ENCODE measurements at regions not wholly inside any gene's neighbourhood (a gene's known extent, or its start where the extent isn't known, plus 50 kb on each side); places are given as distances from the start of the nearest gene placed in this dataset.

- no peak for TF ChIP-seq CTCF (IDR thresholded peaks at IDR 0.05; ENCODE audit: unreplicated experiment in 3 of 3)
- Mint-ChIP-seq H3K27me3 (ENCODE audit: low read depth) (no peaks in the 10 kb centered on the region), H3K4me1 (no peaks in the 10 kb centered on the region), H3K27ac (peak overlapping the region in 1 of 3 experiments; percentile 74), H3K9me3 (peaks cover 2% of the 10 kb centered on the region), H3K4me3 (no peak overlapping the region), H3K36me3 (ENCODE audit: low read depth) (no peaks in the 10 kb centered on the region)
These were observed 469.1 kb downstream of the CBLN2 start for GRCh38 chr18:72075040-72075439.

- Mint-ChIP-seq H3K4me3 (no peak overlapping the region), H3K27me3 (ENCODE audit: low read depth) (no peaks in the 10 kb centered on the region), H3K36me3 (ENCODE audit: low read depth) (no peaks in the 10 kb centered on the region), H3K9me3 (no peaks in the 10 kb centered on the region), H3K27ac (no peak overlapping the region), H3K4me1 (no peaks in the 10 kb centered on the region)
- TF ChIP-seq CTCF (IDR thresholded peaks at IDR 0.05; ENCODE audit: unreplicated experiment in 3 of 3) = no peak
These were observed 481.1 kb downstream of the CBLN2 start for GRCh38 chr18:72063001-72063400.

GRCh38 chr18:72058851-72059250 lies 485.3 kb downstream of the CBLN2 start:
- no peaks in the 10 kb centered on the region for H3K27me3 Mint-ChIP-seq (ENCODE audit: low read depth)
- no peak overlapping the region for H3K27ac Mint-ChIP-seq
- no peaks in the 10 kb centered on the region for H3K9me3 Mint-ChIP-seq
- no peak overlapping the region for H3K4me3 Mint-ChIP-seq
- no peaks in the 10 kb centered on the region for H3K36me3 Mint-ChIP-seq (ENCODE audit: low read depth)
- no peaks in the 10 kb centered on the region for H3K4me1 Mint-ChIP-seq
- TF ChIP-seq CTCF (IDR thresholded peaks at IDR 0.05; ENCODE audit: unreplicated experiment in 3 of 3) = no peak

- no peak for TF ChIP-seq CTCF (IDR thresholded peaks at IDR 0.05; ENCODE audit: unreplicated experiment in 3 of 3)
- Mint-ChIP-seq H3K27ac (no peak overlapping the region), H3K27me3 (ENCODE audit: low read depth) (no peaks in the 10 kb centered on the region), H3K4me3 (no peak overlapping the region), H3K36me3 (ENCODE audit: low read depth) (no peaks in the 10 kb centered on the region), H3K9me3 (no peaks in the 10 kb centered on the region), H3K4me1 (no peaks in the 10 kb centered on the region)
These were observed 488.0 kb downstream of the CBLN2 start for GRCh38 chr18:72056171-72056570.

GRCh38 chr18:72041313-72042032 lies 502.7 kb downstream of the CBLN2 start:
- H3K27ac Mint-ChIP-seq = no peak overlapping the region
- H3K4me1 Mint-ChIP-seq = no peaks in the 10 kb centered on the region
- no peak overlapping the region for H3K4me3 Mint-ChIP-seq
- no peaks in the 10 kb centered on the region for H3K27me3 Mint-ChIP-seq (ENCODE audit: low read depth)
- no peaks in the 10 kb centered on the region for H3K9me3 Mint-ChIP-seq
- TF ChIP-seq CTCF (IDR thresholded peaks at IDR 0.05; ENCODE audit: unreplicated experiment in 3 of 3) = no peak
- H3K36me3 Mint-ChIP-seq (ENCODE audit: low read depth) = no peaks in the 10 kb centered on the region

- Mint-ChIP-seq H3K27ac (no peak overlapping the region), H3K9me3 (no peaks in the 10 kb centered on the region), H3K36me3 (ENCODE audit: low read depth) (no peaks in the 10 kb centered on the region), H3K4me3 (no peak overlapping the region), H3K4me1 (no peaks in the 10 kb centered on the region), H3K27me3 (ENCODE audit: low read depth) (no peaks in the 10 kb centered on the region)
- TF ChIP-seq CTCF (IDR thresholded peaks at IDR 0.05; ENCODE audit: unreplicated experiment in 3 of 3) = no peak
These were observed 530.7 kb downstream of the CBLN2 start for GRCh38 chr18:72013427-72013850.
